HepG2 (cell line): ENCODE measurements at regions not wholly inside any gene's neighbourhood (a gene's known extent, or its start where the extent isn't known, plus 50 kb on each side); places are given as distances from the start of the nearest gene placed in this dataset.

Source experiments
- FOSL1 ChIP-seq: sonication (generic); formaldehyde crosslinking; IDR thresholded peaks from 2 replicates; pipeline ENCODE4 v1.9.0; 2021; ENCODE audit warnings: missing genetic modification reagents, borderline replicate concordance
- HNF1B ChIP-seq: sonication (generic); formaldehyde crosslinking; IDR thresholded peaks from 2 replicates; pipeline ENCODE4 v1.5.1; 2020; ENCODE audit warnings: mild to moderate bottlenecking, moderate library complexity, missing genetic modification reagents
- MLXIP ChIP-seq: sonication (generic); formaldehyde crosslinking; IDR thresholded peaks from 2 replicates; pipeline ENCODE4 v1.9.0; 2021; ENCODE audit warnings: missing genetic modification reagents, borderline replicate concordance
- PRDM4 ChIP-seq: sonication (generic); formaldehyde crosslinking; IDR thresholded peaks from 2 replicates; pipeline ENCODE4 v1.9.0; 2021; ENCODE audit warnings: missing genetic modification reagents, borderline replicate concordance
- SMAD1 ChIP-seq: sonication (generic); formaldehyde crosslinking; IDR thresholded peaks from 2 replicates; pipeline ENCODE4 v1.4.0; 2020; ENCODE audit warnings: missing genetic modification reagents, low read depth, mild to moderate bottlenecking, borderline replicate concordance
- WIZ ChIP-seq: sonication (generic); formaldehyde crosslinking; IDR thresholded peaks from 2 replicates; pipeline ENCODE4 v1.5.1; 2020; ENCODE audit warnings: mild to moderate bottlenecking, missing genetic modification reagents
- ZBTB37 ChIP-seq: sonication (generic); formaldehyde crosslinking; IDR thresholded peaks from 2 replicates; pipeline ENCODE4 v1.4.0; 2020; ENCODE audit warnings: mild to moderate bottlenecking, missing genetic modification reagents
- ZHX2 ChIP-seq, 2 experiments: sonication (generic) in 1 of 2; formaldehyde crosslinking in 1 of 2; IDR thresholded peaks; 2 replicates each; pipeline versions ENCODE4 v1.6.1 to v1.9.0; 2014 to 2022; ENCODE audit warnings: antibody characterized with exemption in 1 of 2, borderline replicate concordance in 1 of 2, inconsistent platforms in 1 of 2, low read depth in 1 of 2, missing genetic modification reagents in 1 of 2
- ZNF180 ChIP-seq: sonication (generic); formaldehyde crosslinking; IDR thresholded peaks from 2 replicates; pipeline ENCODE4 v1.4.0; 2020; ENCODE audit warnings: low read depth, missing genetic modification reagents, borderline replicate concordance
- ZNF724P ChIP-seq: sonication (generic); formaldehyde crosslinking; IDR thresholded peaks from 2 replicates; pipeline ENCODE4 v1.8.0; 2022; ENCODE audit warnings: missing genetic modification reagents, borderline replicate concordance
- ZNF879 ChIP-seq: sonication (generic); formaldehyde crosslinking; IDR thresholded peaks from 2 replicates; pipeline ENCODE4 v1.8.1; 2023; ENCODE audit warnings: missing genetic modification reagents
- ZSCAN31 ChIP-seq: sonication (generic); formaldehyde crosslinking; IDR thresholded peaks from 2 replicates; pipeline ENCODE4 v1.5.0; 2020; ENCODE audit warnings: low read depth, mild to moderate bottlenecking, missing genetic modification reagents

GRCh38 chr22:46035742-46036557, 59.0 kb upstream of the WNT7B start (continued):
- TF ChIP-seq FOSL1, result no peak
- TF ChIP-seq SMAD1 (CRISPR knock-in tag), result peak; percentile 19; the same call in 1 of the 2 replicates
- TF ChIP-seq ZNF879 (CRISPR knock-in tag), result peak; percentile 65; the same call in 1 of the 2 replicates
- TF ChIP-seq MLXIP (CRISPR knock-in tag), result no peak
- TF ChIP-seq WIZ, result peak; percentile 82; the same call in 1 of the 2 replicates
- peak; percentile 76 for TF ChIP-seq ZHX2 (IDR thresholded peaks at IDR 0.05; ENCODE audit: low read depth)
- TF ChIP-seq ZHX2 (CRISPR knock-in tag; IDR thresholded peaks at IDR 0.05; ENCODE audit: borderline replicate concordance), result no peak
- peak; percentile 69 for TF ChIP-seq HNF1B (CRISPR knock-in tag)
- TF ChIP-seq ZNF724P (CRISPR knock-in tag), result peak; percentile 75; the same call in 1 of the 2 replicates
- TF ChIP-seq PRDM4 (CRISPR knock-in tag), result no peak
- TF ChIP-seq ZNF180 (CRISPR knock-in tag), result no peak
- TF ChIP-seq ZSCAN31 (CRISPR knock-in tag), result peak; percentile 67; the same call in 1 of the 2 replicates
- no peak for TF ChIP-seq ZBTB37 (CRISPR knock-in tag)
